Stimulated activated CD8-positive, alpha-beta memory T cell treated with anti-CD3 and anti-CD28 coated beads, Interleukin-7, amount 100 ng/mL, for 4 hours (primary cell): ENCODE measurements at regions not wholly inside any gene's neighbourhood (a gene's known extent, or its start where the extent isn't known, plus 50 kb on each side); places are given as distances from the start of the nearest gene placed in this dataset.
A peak's percentile ranks its signal among the peaks of the same experiment; 100 is the strongest.
"Not testable (repeated sequence)": the region's sequence is repeated elsewhere in the genome, so short reads cannot be mapped to it uniquely, and the experiment has no call there.

Experiments
- DNase-seq, 2 donors: peaks; one replicate each; pipeline ENCODE4 v3.0.0-alpha.2; 2020; ENCODE audit warnings: low read depth in 2 of 2

DNA sequence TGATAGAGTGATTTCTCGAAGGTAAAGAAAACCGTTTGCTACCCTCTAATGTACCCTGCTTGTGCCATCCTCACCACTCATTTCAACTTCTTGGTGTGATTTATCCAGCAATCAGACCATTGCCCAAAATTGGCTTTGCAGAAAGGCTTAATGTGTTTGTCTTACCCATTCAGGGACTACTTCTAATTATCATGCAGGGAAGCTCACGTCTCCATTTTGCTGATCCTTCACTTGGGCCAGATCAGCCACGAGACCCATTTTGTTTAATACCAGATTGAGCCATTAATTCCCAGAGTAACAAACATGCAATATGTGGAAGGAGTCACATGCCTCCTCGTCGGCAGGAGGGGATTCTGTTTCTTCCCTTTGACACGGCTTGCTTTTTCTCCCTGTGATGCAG is 51.1 kb upstream of the CRY1 start:
- DNase-seq, result no peak

DNA sequence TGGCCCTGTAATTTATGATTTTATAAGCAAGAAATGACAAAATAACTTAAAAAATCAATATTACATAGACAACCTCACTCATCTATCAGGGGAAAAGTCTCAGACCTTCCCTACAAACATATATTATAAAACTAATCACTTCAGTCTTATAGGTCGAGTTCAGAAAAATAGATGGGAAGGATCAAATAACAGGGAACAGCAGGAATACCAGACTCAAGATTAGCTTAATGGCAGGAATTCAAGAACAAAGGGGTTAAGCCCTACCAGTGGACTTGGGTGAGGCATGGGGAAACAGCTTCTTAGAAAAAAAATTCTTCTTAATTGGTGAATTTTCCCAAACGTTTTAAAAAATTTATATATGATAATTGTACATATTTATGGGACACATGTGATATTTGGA is 51.6 kb upstream of the CRY1 start:
- DNase-seq, result no peak

DNA sequence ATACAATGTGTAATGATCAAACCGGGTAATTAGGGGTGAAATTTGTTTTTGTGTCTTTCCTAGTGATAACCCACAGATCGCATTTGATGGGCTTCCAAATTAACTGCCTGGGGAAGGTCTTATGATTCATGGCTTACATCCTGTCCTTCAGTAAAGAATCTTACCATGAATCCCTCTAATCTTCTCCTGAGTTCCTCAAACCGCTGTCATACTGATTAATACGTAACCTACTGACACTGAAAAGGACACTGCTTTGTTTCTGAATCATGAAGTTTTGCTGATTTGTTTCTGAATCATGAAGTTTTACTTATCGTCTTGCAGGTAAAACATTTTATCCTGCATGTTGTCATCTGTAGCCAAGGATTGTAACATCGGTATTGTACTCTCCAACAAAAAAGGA is 52.0 kb upstream of the CRY1 start:
- DNase-seq, result no peak

DNA sequence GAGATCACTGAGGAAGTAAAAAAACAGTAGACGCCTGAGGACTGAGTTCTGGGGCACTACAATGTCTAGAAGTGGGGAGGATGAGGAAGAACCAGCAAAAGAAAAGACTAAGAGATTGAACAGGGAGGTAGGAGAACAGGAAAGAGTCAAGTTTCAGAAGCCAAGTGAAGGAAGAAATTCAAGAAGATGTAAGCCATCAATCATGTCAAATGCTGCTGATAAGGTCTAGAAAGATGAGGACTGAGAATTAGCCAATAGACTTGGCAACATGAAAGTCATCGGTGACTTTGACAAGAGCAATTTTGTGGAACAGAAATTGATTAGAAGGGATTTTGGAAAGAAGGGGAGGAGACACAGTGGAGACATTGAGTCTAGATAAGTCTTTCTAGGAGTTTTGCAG is 54.8 kb upstream of the CRY1 start:
- no peak for DNase-seq

DNA sequence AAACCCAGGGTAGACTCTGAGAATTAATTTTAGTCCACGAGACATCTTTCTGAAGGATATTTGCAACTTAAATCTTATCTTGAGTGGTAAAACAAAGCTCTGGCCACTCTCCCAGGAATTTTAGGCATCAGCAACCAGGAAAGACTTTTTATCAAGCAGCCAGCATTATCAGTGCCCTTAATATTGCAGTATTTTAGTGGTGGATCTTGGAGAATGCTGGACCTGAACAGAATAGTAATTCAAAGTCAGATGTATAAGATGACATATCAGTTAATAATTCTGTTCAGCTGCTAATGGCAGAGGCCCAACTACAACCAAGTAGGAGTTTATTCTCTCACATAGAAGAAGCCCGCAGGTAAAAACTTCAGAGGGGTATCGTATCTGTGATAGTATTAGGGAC is 59.0 kb upstream of the CRY1 start:
- no peak for DNase-seq

DNA sequence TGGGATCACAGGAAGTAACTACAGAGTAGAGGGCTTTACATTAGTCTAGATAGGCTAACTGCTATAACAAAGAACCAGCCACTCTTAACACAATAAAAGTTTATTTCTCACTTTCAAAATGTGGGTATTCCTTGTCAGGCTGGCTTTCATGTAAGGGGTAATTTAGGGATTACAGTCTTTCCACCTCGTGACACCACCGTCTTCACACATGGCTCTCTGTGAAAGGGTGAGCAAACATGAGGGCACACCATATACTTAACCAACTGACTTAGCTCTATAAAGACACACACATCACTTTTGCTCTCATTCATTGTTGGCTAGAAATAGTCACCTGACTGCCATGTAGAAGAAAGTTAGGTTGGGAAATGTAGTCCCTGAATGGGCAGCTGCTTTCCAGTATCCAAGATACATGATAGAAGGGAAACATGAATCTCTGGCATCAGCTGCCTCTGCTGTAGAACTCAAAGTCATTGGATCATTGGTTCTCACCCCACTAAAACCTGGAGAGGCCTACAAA is 66.1 kb upstream of the CRY1 start:
- no peak for DNase-seq

DNA sequence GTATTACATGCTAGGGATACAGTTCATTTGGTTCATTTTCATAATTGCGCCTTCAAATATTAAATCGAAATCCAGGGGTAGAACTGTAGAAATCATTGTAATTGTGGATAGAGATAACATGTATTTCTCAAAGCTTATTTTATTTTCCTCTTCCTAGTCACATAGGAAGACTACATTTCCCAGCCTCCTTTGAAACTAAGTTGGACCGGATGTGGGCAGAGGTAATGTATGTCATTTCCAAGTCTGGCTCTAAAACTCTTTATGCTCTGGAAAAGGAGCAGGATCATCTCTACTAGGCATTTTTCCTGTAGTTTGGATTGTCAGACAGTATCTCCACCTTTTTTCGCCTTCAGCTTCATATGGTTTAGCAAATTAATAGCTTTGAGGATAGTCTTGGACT is 70.1 kb upstream of the CRY1 start:
- DNase-seq, result no peak

DNA sequence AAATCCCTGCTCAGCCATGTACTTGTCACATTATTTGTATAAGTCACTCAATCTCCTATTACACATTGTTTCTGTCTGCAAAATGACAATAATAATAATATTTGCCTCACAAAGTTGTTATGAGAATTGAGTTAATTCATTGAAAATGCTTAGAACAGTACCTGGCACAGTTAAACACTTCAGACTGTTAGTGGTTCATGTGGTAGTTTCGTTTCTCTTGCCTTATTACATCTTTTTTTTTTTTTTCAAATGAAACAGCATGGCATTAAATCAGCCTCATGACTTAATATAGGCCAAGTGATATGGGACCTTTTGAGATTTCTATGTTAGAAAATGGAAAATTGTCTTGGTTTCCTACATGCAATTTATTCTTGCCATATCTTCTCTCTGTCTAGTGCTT is 71.0 kb upstream of the CRY1 start:
- DNase-seq, result no peak

DNA sequence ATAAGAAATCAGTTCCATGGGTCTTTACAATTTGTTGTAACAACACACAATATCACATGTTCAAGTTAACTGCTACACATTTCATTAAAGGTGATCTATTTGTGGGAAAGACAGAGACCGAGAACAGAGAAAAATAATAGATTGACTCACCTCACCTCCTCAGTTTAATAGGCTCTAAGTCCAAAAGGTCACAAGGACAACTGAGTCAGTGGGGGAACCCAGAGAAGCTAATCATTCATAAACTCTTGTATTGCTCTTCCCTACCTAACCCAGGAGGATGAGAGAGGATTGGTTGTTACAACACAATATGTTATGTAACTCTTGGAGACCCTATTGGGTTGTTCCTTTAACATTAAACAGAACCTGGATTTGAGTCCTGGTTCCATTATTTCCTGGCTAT is 72.2 kb upstream of the CRY1 start:
- no peak for DNase-seq

DNA sequence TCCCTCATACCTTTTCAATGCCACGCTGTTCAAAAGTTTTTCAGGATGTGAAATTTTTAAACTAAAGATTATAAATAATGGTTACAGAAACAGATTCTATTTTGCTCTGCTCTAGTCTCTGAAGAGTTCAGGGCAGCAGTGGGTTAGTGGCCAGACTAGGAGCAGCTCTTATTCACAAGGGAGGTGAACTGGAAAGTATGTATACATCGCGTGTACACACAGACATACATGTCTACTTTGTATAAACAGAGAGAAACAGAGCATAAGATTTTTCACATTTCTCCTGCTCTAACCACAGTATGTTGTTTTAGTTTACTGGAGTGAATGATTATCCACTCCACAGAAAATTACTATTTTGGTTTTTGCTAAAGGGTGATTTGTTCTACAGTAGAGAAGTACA is 74.4 kb upstream of the CRY1 start:
- DNase-seq, result no peak

DNA sequence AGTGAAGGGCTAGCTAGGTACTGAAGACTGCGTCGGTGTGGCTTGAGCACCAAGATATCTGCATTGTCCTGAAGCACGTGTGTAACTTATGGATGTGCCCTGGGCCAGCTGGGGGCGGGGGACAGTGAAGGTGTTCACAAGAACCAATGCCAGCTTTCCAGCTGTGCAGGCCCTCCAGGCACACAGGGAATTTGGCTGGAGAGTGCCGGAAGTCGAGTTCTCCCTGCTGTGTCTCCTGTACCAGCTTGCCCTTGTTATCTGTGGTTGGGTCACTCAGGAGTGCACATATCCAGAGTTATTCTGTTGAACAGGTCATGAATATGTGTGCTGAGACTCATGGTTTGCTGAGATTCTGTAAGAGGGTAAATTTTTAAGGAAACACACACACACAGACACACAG is 75.9 kb upstream of the CRY1 start:
- no peak for DNase-seq

DNA sequence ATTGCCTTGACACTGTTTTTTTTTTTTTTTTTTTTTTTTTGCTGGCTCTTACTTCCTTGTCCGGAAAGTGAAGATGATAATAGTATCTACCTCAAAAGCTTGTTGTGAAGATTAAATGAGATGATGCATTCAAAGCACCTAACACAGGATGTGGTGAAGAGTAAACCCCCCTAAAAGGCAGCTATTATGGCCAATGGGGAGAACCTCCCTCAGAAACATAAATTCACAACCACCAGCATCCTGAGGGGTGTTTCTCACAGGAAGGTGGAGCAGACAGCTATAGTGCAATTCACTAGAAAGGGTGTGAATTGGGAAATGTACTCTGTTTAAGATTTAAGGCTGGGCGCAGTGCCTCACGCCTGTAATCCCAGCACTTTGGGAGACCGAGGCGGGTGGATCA is 85.4 kb upstream of the CRY1 start:
- peak in 1 of 2 donors; percentile 4 for DNase-seq

DNA sequence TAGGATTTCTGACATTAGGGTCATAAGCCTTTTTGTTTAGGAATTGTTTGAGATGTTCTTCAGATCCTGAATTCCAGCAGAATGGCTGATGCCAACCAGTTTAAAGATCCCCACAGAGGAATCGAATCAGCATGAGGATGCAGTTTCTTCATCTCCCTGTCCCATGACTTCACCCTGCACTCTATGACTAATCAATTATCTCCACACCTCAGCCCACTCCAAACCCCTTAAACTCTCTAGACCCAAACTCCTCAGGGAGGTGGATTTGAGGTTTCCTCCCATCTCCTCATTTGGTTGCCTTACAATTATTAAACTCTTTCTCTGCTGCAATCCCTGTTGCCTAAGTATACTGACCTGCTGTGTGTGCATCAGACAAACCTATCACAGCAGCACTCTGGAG is 86.5 kb upstream of the CRY1 start:
- no peak for DNase-seq

DNA sequence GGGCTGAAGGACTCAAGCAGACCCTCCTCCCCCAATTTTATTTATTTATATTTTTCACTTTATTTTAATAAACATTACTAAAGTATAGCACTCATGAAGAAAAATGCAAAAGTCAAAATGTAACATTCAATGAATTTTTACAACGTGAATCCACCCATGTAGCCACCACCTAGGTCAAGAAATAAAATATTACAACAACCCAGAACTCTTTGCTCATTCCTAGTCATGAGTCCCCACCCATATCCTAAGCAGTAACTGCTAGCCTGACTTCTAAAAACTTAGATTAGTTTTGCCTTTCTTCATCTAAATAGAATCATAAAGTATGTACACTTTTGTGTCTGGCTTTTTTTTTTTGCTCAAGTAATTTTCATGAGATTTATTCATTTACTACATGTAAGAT is 86.9 kb upstream of the CRY1 start:
- DNase-seq, result no peak

DNA sequence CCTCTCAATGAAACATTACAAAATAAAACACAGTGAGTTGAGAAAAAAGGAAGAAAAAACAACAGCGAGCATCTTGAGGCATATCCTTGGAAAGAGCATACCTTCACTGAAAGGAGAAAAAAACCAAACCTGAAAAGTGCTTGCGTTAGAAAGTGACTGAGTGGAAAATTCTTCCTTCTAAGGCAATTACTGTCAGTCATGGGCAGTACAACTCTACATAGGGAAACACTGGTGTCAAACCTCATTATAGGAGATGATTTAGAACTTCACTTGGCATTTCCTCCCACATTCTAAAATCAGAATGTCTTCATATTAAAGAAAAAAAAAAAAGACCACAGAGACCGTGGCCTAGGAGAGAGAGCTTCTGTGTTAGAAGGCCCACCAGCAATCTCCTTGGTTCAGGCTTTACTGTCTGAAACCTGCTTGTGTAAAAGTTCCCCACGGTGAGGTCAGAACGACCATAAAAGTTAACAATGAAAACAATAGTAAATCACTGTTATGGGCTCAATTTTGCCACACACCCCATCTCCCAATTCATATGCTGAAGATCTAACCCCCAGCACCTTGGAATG is 91.1 kb upstream of the CRY1 start:
- DNase-seq, result no peak

DNA sequence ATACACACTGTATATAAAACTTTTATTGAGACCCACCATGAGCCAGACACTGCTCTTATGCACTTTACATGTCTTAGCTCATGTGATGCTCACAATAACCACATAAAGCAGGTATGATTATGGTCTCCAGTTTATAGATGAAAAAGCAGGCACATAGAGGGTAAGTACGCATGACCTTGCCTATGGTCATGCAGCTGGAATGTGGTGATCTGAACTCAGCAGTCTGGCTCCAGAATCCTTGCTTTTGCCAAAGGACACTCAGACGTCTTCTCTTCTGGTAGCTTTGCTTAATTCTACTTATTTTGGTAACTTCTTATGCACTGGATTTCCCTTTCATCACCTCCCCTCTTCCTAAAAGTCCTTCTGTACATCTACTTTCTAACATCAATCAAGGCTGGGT is 103.3 kb upstream of the CRY1 start:
- no peak for DNase-seq

DNA sequence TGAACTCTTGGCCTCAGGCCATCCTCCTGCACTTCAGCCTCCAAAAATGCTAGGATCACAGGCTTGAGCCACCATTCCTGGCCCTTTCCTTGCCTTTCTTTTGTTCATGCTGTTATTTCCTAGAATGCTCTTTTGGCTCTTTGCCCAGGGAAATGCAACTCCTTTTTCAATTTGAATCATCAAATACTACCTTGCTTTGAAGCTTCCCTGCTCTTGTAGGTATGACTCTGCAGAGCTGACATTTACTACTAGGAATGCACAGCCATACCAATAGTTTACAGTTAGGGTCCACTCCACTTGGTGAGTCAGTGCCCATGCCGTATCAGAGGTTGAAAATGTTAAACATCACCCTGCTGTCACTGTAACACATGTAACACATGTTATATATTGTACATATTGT is 107.0 kb upstream of the CRY1 start:
- DNase-seq, result no peak

DNA sequence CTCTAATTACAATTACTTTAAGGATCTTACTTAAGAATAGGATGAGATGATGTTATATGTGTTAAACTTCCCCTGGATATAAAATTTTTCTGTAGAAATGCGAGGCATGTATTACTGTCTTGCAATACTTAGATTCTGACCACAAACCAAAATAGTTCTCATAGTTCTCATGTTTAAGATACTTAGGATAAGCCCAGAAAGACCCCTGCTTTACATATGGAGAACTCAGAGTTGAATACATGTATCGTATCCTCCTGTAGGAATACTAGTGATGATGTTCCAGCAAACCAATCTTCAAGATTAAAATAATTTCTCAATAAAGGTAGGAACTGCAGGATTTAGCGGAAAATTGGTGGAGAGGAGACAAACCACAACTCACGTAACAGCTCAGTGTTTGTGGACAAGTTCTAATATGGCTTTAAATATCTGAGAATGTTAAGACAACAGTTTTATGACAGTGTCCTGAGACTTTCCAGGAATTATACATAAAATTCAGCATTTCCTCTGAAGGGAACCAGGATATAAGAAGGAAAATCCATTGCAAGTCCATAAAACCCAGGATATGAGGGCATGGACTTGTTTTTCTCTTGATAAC is 114.7 kb upstream of the CRY1 start:
- no peak for DNase-seq

DNA sequence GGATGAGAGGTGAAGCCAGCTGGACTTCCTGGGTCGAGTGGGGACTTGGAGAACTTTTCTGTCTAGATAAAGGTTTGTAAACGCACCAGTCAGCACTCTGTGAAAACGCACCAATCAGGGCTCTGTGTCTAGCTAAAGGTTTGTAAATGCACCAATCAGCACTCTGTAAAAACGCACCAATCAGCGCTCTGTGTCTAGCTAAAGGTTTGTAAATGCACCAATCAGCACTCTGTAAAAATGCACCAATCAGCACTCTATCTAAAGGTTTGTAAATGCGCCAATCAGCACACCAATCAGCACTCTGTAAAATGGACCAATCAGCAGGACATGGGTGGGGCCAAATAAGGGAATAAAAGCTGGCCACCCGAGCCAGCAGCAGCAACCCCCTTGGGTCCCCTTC is 116.4 kb upstream of the CRY1 start:
- DNase-seq, result not testable (repeated sequence)

DNA sequence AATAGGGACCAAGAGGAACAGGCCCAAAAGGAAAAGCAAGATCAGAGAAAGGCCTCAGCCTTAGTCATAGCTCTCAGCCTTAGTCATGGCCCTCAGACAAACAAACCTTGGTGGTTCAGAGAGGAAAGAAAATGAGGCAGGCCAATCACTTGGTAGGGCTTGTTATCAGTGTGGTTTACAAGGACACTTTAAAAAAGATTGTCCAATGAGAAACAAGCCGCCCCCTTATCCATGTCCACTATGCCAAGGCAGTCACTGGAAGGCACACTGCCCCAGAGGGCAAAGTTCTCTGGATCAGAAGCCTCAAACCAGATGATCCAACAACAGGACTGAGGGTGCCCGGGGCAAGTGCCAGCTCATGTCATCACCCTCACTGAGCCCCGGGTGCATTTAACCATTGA is 121.0 kb upstream of the CRY1 start:
- not testable (repeated sequence) for DNase-seq

DNA sequence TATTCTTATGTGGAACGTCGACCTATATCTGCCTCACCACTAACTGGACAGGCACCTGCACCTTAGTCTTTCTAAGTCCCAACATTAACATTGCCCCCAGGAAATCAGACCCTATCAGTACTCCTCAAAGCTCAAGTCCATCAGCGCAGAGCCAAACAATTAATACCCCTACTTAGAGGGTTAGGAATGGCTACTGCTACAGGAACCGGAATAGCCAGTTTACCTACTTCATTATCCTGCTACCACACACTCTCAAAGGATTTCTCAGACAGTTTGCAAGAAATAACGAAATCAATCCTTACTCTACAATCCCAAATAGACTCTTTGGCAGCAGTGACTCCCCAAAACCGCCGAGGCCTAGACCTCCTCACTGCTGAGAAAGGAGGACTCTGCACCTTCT is 123.1 kb upstream of the CRY1 start:
- DNase-seq, result not testable (repeated sequence)

DNA sequence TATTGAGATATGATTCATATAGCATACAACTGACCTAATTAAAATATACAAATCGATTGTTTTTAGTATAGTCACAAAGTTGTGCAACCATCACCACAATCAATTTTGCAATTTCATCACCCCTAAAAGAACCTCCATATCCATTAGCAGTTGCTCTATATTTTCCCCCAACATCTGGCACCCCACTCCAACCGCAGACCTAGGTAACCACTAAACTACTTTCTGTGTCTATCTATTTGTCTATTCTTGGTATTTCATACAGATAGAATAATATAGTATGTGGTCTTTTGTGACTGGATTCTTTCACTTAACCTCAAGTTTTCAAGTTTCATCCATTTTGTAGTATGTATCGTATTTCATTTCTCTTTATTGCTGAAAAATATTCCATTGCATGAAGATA is 126.0 kb upstream of the CRY1 start:
- DNase-seq, result no peak

DNA sequence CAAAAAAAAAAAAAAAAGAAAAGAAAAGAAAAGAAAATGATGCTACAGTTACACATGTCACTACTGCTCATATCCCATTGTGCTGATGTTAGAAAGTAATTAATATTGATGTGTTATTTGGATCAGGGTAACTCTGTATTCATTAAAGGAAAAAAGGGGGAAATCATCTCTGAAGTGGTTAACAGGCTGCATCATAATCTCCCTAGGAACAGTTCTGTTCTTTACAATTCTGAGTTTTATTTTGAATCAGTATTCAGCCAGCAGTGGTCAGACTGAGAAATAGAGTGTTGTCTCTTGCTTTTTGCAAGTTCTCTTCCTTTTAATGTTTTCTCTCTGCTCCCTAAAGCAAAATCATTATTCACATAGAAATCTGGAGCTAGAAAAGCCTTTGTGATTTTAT is 128.6 kb upstream of the CRY1 start:
- no peak for DNase-seq

DNA sequence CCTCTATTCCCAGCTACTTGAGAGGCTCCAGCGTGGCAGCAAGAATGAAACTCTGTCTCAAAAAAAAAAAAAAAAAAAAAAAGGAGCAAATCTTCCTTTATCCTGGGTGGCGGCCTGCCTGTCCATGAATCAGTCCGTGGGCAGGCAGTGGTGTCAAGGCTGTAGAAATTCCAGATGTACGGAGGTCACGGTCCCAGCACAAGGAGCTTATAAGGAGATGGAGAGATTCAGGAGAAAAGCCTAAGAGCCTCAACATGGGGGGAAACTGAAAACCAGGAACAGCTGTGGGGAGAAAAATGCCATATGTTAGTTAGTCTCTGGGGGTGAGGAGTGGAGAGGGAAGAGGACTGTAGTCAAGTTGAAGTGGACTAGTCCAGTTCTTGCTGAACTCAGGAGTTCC is 130.5 kb upstream of the CRY1 start:
- DNase-seq, result no peak
